Astrocyte (in vitro differentiated cells and primary cell): ENCODE measurements at regions not wholly inside any gene's neighbourhood (a gene's known extent, or its start where the extent isn't known, plus 50 kb on each side); places are given as distances from the start of the nearest gene placed in this dataset.
"Not testable (repeated sequence)": the region's sequence is repeated elsewhere in the genome, so short reads cannot be mapped to it uniquely, and the experiment has no call there.

Experiments used
- DNase-seq: peaks from one replicate; pipeline ENCODE4 v3.0.0-alpha.2; 2010; ENCODE audit warnings: low read depth
- FAIRE-seq: peaks from 2 replicates; lab custom pipeline; 2011; peaks lifted over from hg19 to GRCh38; lab: Jason Lieb, UNC
- H2AFZ ChIP-seq: 2 replicates; pipeline ENCODE4 v1.6.0; 2012; ENCODE audit warnings: low read depth, low read length, inconsistent platforms
- H3K27ac ChIP-seq: 2 replicates; pipeline ENCODE4 v1.5.1; 2011; ENCODE audit warnings: low read depth, low read length, inconsistent platforms
- H3K27me3 ChIP-seq: 2 replicates; pipeline ENCODE4 v1.6.0; 2011; ENCODE audit warnings: low read length, inconsistent platforms; ENCODE audit not compliant: insufficient read depth
- H3K36me3 ChIP-seq: 2 replicates; pipeline ENCODE4 v1.5.1; 2011; ENCODE audit warnings: low read length, inconsistent platforms; ENCODE audit not compliant: insufficient read depth
- H3K4me1 ChIP-seq: 2 replicates; pipeline ENCODE4 v1.5.1; 2011; ENCODE audit warnings: low read length, inconsistent platforms; ENCODE audit not compliant: insufficient read depth
- H3K4me2 ChIP-seq: 2 replicates; pipeline ENCODE4 v1.6.0; 2012; ENCODE audit warnings: low read length, inconsistent platforms
- H3K4me3 ChIP-seq: 2 replicates; pipeline ENCODE4 v1.5.1; 2011; ENCODE audit warnings: low read depth, mild to moderate bottlenecking, low read length, inconsistent platforms; ENCODE audit not compliant: insufficient read depth
- H3K79me2 ChIP-seq: 2 replicates; pipeline ENCODE4 v1.6.0; 2012; ENCODE audit warnings: mild to moderate bottlenecking, low read length, inconsistent platforms; ENCODE audit not compliant: insufficient read depth
- H3K9ac ChIP-seq: 2 replicates; pipeline ENCODE4 v1.6.0; 2012; ENCODE audit warnings: mild to moderate bottlenecking, low read length, inconsistent platforms
- H3K9me3 ChIP-seq: 2 replicates; pipeline ENCODE4 v1.5.1; 2012; ENCODE audit warnings: low read depth, mild to moderate bottlenecking, low read length, inconsistent platforms; ENCODE audit not compliant: insufficient read depth
- H4K20me1 ChIP-seq: 2 replicates; pipeline ENCODE4 v1.6.0; 2012; ENCODE audit warnings: low read length, inconsistent platforms; ENCODE audit not compliant: insufficient read depth
- H3K27ac Mint-ChIP-seq: one replicate; pipeline ENCODE4 v1.8.0; 2021; ENCODE audit warnings: mild to moderate bottlenecking, mixed read lengths; ENCODE audit not compliant: unreplicated experiment
- H3K27me3 Mint-ChIP-seq: one replicate; pipeline ENCODE4 v1.8.0; 2021; ENCODE audit warnings: low read depth, mixed read lengths; ENCODE audit not compliant: unreplicated experiment
- H3K36me3 Mint-ChIP-seq: one replicate; pipeline ENCODE4 v1.8.0; 2021; ENCODE audit warnings: low read depth, mixed read lengths; ENCODE audit not compliant: unreplicated experiment
- H3K4me1 Mint-ChIP-seq: one replicate; pipeline ENCODE4 v1.8.0; 2021; ENCODE audit warnings: low read depth, mixed read lengths; ENCODE audit not compliant: unreplicated experiment
- H3K4me3 Mint-ChIP-seq: one replicate; pipeline ENCODE4 v1.8.0; 2021; ENCODE audit warnings: mild to moderate bottlenecking, moderate library complexity, mixed read lengths; ENCODE audit not compliant: unreplicated experiment
- H3K9me3 Mint-ChIP-seq: one replicate; pipeline ENCODE4 v1.8.0; 2021; ENCODE audit warnings: mild to moderate bottlenecking, mixed read lengths; ENCODE audit not compliant: unreplicated experiment
- CTCF ChIP-seq: IDR thresholded peaks from 2 replicates; pipeline ENCODE4 v1.5.1; 2011; ENCODE audit warnings: low read depth, mild to moderate bottlenecking, inconsistent platforms, low read length, moderate library complexity; ENCODE audit not compliant: insufficient read depth
- EZH2 ChIP-seq: IDR thresholded peaks from 2 replicates; pipeline ENCODE4 v1.6.1; 2012; ENCODE audit warnings: mild to moderate bottlenecking, low read length, inconsistent platforms; ENCODE audit not compliant: insufficient read depth

- Histone ChIP-seq H3K4me3 (no peak overlapping the region), H3K9ac (no peak overlapping the region), H3K4me1 (no peaks in the 10 kb centered on the region), H3K79me2 (no peaks in the 10 kb centered on the region), H3K36me3 (no peaks in the 10 kb centered on the region), H3K27me3 (no peaks in the 10 kb centered on the region), H3K27ac (no peak overlapping the region), H2AFZ (no peak overlapping the region), H4K20me1 (no peaks in the 10 kb centered on the region), H3K9me3 (peaks cover 2% of the 10 kb centered on the region), H3K4me2 (no peak overlapping the region)
- no peak for DNase-seq
- no peak for FAIRE-seq
- Mint-ChIP-seq H3K9me3 (peaks cover 5% of the 10 kb centered on the region), H3K27me3 (peaks cover 8% of the 10 kb centered on the region), H3K36me3 (no peaks in the 10 kb centered on the region), H3K27ac (no peak overlapping the region), H3K4me3 (no peak overlapping the region), H3K4me1 (no peaks in the 10 kb centered on the region)
- TF ChIP-seq CTCF = no peak
- TF ChIP-seq EZH2 = no peak
Measured at GRCh38 chr2:129559101-129559500, 420.4 kb upstream of the RAB6C start.

GRCh38 chr2:129565551-129566109 lies 413.8 kb upstream of the RAB6C start:
- Histone ChIP-seq H3K9me3 (peaks cover 4% of the 10 kb centered on the region), H3K4me1 (no peaks in the 10 kb centered on the region), H3K4me3 (no peak overlapping the region), H3K4me2 (no peak overlapping the region), H4K20me1 (no peaks in the 10 kb centered on the region), H3K27ac (no peak overlapping the region), H3K9ac (no peak overlapping the region), H3K36me3 (no peaks in the 10 kb centered on the region), H3K79me2 (no peaks in the 10 kb centered on the region), H2AFZ (no peak overlapping the region), H3K27me3 (no peaks in the 10 kb centered on the region)
- no peak overlapping the region for H3K27ac Mint-ChIP-seq
- H3K27me3 Mint-ChIP-seq = no peaks in the 10 kb centered on the region
- no peaks in the 10 kb centered on the region for H3K36me3 Mint-ChIP-seq
- H3K4me1 Mint-ChIP-seq = no peaks in the 10 kb centered on the region
- FAIRE-seq = no peak
- DNase-seq = no peak
- no peak overlapping the region for H3K4me3 Mint-ChIP-seq
- TF ChIP-seq CTCF = no peak
- H3K9me3 Mint-ChIP-seq = peaks cover 9% of the 10 kb centered on the region

GRCh38 chr2:129570812-129571211 lies 408.7 kb upstream of the RAB6C start:
- not testable (repeated sequence) for H3K4me1 Mint-ChIP-seq, H3K4me3 ChIP-seq, H3K4me2 ChIP-seq, DNase-seq, H3K27me3 Mint-ChIP-seq, H3K27ac Mint-ChIP-seq, H3K4me1 ChIP-seq, H3K9me3 ChIP-seq, H4K20me1 ChIP-seq, H3K36me3 ChIP-seq, H3K9ac ChIP-seq, H3K79me2 ChIP-seq, H3K4me3 Mint-ChIP-seq, H3K27ac ChIP-seq, H2AFZ ChIP-seq, H3K27me3 ChIP-seq, FAIRE-seq, H3K36me3 Mint-ChIP-seq
- peaks cover 15% of the 10 kb centered on the region for H3K9me3 Mint-ChIP-seq
